Liver (tissue), 3 donors: ENCODE measurements at regions not wholly inside any gene's neighbourhood (a gene's known extent, or its start where the extent isn't known, plus 50 kb on each side); places are given as distances from the start of the nearest gene placed in this dataset.

Experiments
- ATF3 ChIP-seq: IDR thresholded peaks from 2 replicates; pipeline ENCODE4 v1.6.1; 2016; ENCODE audit warnings: antibody characterized with exemption
- CTCF ChIP-seq: fragments of 150-350 bp; IDR thresholded peaks from 2 replicates; pipeline ENCODE4 v1.5.1; 2017; ENCODE audit warnings: improper control_type of control experiment, low read depth, low read length; ENCODE audit not compliant: missing input control
- EGR1 ChIP-seq, 2 donors: IDR thresholded peaks; 2 replicates each; pipeline ENCODE4 v1.6.1; 2016 to 2018; ENCODE audit warnings: antibody characterized with exemption in 2 of 2, low read depth in 2 of 2
- FOXA2 ChIP-seq: IDR thresholded peaks from 2 replicates; pipeline ENCODE4 v1.6.1; 2016; ENCODE audit warnings: antibody characterized with exemption
- GABPA ChIP-seq, 2 donors: IDR thresholded peaks in 1 of 2; conservative IDR thresholded peaks in 1 of 2; 2 replicates each; pipeline ENCODE4 v1.6.1; 2016; ENCODE audit warnings: antibody characterized with exemption in 2 of 2, mild to moderate bottlenecking in 1 of 2, moderate library complexity in 1 of 2
- HNF4A ChIP-seq, 2 donors: conservative IDR thresholded peaks; 2 replicates each; pipeline ENCODE4 v1.6.1; 2016; ENCODE audit warnings: antibody characterized with exemption in 2 of 2, mild to moderate bottlenecking in 2 of 2
- JUND ChIP-seq, 2 donors: IDR thresholded peaks; 2 replicates each; pipeline ENCODE4 v1.6.1; 2016; ENCODE audit warnings: antibody characterized with exemption in 2 of 2
- MAX ChIP-seq: IDR thresholded peaks from 2 replicates; pipeline ENCODE4 v1.6.1; 2016; ENCODE audit warnings: antibody characterized with exemption
- RAD21 ChIP-seq, 2 donors: IDR thresholded peaks; 2 replicates each; pipeline ENCODE4 v1.6.1; 2016; ENCODE audit warnings: antibody characterized with exemption in 2 of 2, mild to moderate bottlenecking in 2 of 2
- REST ChIP-seq: IDR thresholded peaks from 2 replicates; pipeline ENCODE4 v1.6.1; 2016; ENCODE audit warnings: antibody characterized with exemption, mild to moderate bottlenecking
- RXRA ChIP-seq, 2 donors: IDR thresholded peaks; 2 replicates each; pipeline ENCODE4 v1.6.1; 2017 to 2018; ENCODE audit warnings: antibody characterized with exemption in 2 of 2, mild to moderate bottlenecking in 1 of 2
- TAF1 ChIP-seq: conservative IDR thresholded peaks from 2 replicates; pipeline ENCODE4 v1.6.1; 2016; ENCODE audit warnings: antibody characterized with exemption, mild to moderate bottlenecking
- donor health status: healthy.
- donor health status: healthy.

GRCh38 chr10:65816536-65816935 lies 1109.3 kb upstream of the LRRTM3 start:
- TF ChIP-seq CTCF (no peak), HNF4A (conservative IDR thresholded peaks at IDR 0.05) (no peak), MAX (no peak), RXRA (IDR thresholded peaks at IDR 0.05) (no peak), FOXA2 (no peak), REST (no peak), TAF1 (no peak), EGR1 (IDR thresholded peaks at IDR 0.05; ENCODE audit: low read depth in 2 of 2) (no peak), ATF3 (no peak), RAD21 (IDR thresholded peaks at IDR 0.05) (no peak), GABPA (IDR thresholded peaks at IDR 0.05 in 1 of 2, conservative IDR thresholded peaks at IDR 0.05 in 1 of 2) (no peak), JUND (IDR thresholded peaks at IDR 0.05) (no peak)
